Caki2 (cell line): ENCODE measurements at regions not wholly inside any gene's neighbourhood (a gene's known extent, or its start where the extent isn't known, plus 50 kb on each side); places are given as distances from the start of the nearest gene placed in this dataset.
A peak's percentile ranks its signal among the peaks of the same experiment; 100 is the strongest.

Experiments
- DNase-seq: peaks from one replicate; pipeline ENCODE4 v3.0.0-alpha.2; 2015; ENCODE audit warnings: low read depth
- in situ Hi-C: cut with HindIII; loops from 2 replicates; pipeline ENCODE4 v1.10.0; 2016; ENCODE audit warnings: low sequenced_read_pairs, low pct_unique_long_range_greater_than_20kb, mixed read lengths

- in situ Hi-C loops, result no loop called here
- DNase-seq, result no peak
Observed at GRCh38 chr12:46435029-46435428, 62.5 kb upstream of the SLC38A2 start.

- in situ Hi-C loops, result no loop called here
- DNase-seq, result no peak
Observed at GRCh38 chr12:46433829-46434228, 61.3 kb upstream of the SLC38A2 start.

- DNase-seq, result no peak
- in situ Hi-C loops, result no loop called here
Observed at GRCh38 chr12:46432325-46432724, 59.8 kb upstream of the SLC38A2 start.

GRCh38 chr12:46430340-46430948 is 57.9 kb upstream of the SLC38A2 start:
- in situ Hi-C loops, result no loop called here
- peak; percentile 81 for DNase-seq
